HG02588 (cell line): ENCODE measurements at regions not wholly inside any gene's neighbourhood (a gene's known extent, or its start where the extent isn't known, plus 50 kb on each side); places are given as distances from the start of the nearest gene placed in this dataset.

Source experiments
- ATAC-seq: cut with Tn5 transposase; IDR thresholded peaks from one replicate; pipeline ENCODE4 v1.9.1; 2021; ENCODE audit warnings: mild to moderate bottlenecking, moderate library complexity; ENCODE audit not compliant: unreplicated experiment

DNA sequence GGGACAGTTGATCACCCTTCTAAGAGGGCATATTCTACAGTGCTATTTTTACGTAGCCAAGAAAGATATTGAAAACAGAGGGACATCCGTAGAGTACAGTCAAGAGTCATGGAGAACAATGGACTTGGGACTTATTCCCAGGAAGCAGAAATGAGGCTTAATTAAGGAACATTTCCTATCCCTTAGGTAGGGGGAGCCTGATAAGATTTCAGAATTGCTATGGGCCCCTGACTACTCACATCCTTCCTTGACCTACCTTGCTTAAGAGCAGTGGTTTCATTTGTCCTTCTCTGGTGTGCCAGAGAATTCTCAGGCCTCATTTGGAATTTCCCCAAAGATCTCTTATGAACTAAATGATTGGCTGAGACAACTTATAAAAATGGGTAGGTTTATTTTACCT, 189.5 kb upstream of the DTNBP1 start:
- no peak for ATAC-seq

DNA sequence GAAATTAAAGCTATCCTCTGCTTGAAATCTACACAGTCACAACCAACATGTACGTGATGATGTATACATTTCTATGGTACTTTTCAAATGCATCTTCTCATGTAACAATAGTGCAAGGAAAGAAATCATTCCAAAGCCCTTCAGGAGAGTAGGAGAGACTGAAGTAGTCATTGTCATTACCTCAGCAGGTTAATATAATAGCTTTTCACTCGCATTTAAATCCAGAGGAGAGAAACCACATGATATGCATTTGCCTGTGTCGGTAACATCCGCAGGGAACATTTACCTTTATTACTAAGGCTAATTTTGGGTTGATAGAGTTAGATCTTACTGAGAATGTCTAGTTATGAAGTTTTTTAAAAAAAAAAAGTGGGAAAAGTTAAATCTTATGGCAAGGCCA, 186.6 kb upstream of the DTNBP1 start:
- ATAC-seq = no peak

DNA sequence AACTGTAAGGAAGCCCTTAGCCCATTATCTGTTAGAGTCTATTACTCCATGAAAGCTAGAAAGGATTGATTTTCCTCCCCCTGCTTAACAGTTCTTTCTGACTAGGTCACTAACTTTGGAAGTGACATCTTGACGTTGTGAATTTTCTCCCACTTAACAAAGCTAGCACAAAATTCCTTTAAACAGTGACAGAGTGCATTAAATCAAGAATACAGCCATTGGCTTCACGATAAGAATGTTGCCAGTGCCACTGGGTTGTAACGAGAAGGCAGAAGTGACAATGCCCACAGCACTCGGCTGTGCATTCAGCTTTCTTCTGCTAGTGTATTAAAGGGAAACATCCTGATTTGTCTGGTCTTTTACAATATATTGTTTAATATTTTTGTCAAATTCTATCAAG, 182.7 kb upstream of the DTNBP1 start:
- no peak for ATAC-seq

DNA sequence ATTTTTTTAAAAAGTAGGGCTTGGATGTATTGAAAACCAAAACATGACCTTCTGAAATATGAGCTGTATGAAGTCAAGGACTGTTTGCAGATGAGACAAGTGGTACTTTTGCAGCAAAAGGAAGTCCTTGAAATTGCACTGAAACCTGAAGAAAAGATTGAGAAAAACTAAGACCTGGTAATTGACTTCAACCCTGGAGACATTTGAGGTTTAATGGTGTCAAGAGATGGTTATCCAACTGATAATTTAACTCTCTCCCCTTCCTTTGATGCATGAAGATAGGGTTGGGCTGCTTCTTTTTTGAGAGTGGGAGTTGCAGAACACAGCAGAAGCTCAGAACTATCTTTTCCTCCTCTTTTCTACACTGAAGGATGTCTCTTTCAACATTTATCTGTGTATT, 180.9 kb upstream of the DTNBP1 start:
- ATAC-seq = no peak

DNA sequence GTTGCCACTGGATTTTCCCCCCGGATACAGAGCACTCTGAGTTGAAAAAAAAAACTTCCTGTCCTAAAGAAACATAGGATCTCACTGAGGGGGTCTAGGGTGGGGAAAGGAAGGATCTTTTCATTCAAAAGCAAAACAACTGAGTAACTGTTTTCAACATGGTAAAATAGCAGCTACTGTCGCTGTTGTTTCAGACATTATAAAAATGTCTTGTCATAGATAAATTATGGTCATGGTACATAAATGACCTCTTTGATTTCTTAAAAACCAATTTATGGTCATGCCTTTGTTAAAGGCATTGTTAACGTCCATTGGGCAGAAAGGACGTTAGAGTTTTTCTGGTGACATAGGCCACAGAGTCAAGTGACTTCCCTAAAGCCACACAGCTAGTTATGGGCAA, 180.4 kb upstream of the DTNBP1 start:
- ATAC-seq = no peak

DNA sequence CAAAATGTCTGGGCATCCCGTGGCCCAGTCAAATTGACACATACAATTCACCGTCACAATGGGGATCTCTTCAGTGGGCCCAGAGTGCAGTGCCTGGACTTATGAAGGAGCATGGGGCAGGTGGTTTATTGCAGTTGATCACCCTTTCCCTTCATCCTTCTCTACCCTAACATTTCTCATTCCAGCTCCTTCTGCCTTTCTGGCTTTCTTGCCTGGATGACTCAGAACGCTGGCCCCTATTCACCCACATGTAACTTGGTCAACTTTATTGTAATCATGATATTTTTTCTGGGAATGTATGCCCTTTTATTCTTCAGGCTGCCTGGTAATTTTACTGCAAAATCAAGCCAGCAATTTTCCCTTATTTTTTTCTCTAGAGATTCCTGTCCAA, 179.9 kb upstream of the DTNBP1 start:
- no peak for ATAC-seq

DNA sequence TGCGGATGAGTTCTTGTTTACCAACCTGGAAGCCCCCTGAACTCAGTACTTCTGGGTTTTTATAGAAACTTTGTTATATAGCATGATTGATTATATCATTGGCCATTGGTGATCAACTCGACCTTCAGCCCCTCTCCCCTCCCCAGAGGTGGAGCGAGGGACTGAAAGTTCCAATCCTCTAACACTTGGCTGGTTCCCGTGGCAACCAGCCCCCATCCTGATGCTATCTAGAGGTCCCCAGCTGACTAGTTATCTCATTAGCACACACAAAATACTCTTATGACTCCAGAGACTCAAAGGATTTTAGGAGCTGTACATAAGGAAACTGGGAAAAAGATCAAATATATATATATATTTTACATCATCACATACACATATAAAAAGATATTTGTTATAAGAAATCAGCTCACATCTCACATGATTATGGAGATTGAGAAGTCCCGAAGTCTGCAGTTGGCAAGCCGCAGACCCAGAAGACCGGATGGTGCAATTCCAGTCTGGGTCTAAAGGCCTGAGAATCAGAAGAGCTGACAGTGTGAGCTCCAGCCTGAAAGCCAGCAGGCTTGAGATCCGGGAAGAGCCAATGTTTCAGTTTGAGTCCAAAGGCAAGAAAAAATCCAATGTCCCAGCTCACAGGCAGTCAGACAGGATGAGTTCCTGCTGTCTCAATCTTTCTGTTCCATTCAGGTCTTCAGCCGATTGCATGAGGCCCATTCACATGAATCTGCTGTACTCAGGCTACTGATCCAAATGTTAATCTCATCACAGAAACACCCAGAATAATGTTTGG, 179.3 kb upstream of the DTNBP1 start:
- ATAC-seq = no peak

DNA sequence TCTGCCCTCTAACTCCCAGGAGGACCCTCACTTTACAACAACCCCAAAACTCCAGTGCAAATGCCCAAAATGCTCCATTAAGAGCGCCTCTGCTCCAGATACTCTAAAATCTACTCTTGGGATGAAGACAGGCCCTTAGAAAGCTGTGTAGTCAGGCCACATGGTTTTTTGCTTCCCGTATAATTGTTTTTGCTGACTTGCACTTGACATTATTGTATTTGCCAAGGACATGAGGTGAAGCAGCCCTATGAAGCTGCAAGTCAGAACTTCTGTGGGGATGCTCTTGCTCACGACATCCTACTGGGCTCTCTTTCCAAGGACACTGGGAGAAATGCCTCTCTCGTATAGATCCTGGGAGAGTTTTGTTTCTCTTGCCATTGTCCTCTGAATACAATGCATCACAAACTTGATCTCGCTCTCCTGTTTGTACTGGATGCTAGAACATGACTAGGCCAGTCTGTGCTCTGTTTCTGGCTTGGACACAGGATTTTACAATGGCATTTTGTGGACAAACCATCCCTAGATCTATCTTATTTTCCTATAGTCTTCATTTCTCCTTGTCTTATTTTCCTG, 177.2 kb upstream of the DTNBP1 start:
- ATAC-seq = no peak

DNA sequence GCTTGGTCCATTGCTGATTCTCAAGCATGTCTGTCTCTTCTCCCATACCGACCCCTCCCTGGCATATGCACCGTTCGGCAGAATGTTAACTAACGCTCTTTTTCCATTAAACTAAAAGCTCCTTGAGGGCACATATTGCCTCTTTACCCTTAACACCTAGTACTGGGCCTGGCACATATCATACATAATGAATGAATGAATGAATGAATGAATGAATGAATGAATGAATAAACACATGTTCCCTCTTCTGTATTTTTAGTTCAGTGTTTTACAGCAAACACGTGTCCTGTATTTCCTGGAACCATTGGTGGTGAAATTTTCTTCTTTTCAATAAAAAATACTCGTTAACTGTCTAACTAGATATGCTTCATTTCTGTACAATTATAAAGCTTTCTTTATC, 174.4 kb upstream of the DTNBP1 start:
- ATAC-seq = no peak

DNA sequence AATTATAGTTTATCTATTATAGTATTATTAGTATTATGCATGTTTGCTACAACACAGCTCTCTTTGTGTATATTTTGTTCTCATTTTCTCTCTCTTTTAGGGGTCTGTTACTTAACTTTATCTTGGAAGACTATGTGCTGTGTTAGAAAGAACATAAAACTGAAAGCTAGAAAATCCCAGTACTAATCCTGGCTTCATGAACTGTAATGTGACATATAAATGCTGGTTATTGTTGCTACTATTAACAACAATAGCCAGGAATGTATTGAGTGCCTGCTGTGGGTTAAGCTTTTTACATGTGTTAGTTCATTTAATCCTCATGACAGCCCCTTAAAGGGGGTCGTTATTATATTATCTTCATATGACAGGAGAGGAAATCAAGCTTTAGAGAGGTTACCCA, 170.0 kb upstream of the DTNBP1 start:
- no peak for ATAC-seq

DNA sequence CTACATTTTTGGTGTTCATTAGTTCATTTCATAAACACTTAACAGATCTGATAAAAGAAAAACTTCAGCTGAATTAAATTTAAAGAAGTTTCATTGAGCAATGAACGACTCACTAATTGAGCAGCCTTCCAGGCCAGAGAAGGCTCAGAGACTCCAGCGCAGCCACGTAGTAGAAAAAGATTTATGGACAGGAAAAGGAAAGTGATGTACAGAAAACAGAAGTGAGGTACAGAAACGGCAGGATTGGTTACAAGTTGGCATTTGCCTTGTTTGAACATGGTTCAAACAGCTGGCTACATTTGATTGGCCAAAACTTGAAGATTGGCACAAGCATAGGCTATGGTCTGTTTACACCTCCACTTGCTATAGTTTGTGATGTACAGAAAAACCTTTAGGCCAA, 166.3 kb upstream of the DTNBP1 start:
- ATAC-seq = no peak

DNA sequence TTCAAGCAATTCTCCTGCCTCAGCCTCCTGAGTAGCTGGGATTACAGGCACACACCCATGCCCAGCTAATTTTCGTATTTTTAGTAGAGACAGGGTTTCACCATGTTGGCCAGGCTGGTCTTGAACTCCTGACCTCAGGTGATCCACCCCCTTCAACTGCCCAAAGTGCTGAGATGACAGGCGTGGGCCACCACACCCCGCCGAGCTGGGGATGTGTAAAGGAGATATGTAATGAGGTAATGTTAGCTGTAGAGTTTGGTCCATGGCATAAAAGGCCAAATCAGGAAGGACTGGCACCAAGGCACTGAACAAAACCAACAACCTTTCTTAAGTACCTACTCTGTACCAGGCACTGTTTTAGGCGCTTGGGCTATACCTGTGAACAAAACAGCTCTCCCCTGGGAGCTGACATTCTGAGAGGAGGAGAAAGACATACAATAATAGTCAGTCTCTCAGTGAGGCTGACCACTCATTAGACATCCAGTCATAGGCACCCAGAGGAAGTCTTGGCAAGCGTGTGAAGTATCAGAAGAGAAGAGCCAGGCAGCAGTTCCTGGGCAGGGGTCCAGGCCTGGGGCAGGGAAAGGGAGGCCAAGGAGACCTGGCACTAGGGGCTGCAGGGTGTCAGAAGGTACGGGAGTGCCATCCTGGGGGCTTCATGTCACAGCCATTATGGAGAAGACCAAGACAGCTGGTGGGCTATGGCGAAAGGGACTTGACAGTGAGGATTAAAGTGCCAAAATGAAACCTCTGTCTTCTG, 164.8 kb upstream of the DTNBP1 start:
- no peak for ATAC-seq

DNA sequence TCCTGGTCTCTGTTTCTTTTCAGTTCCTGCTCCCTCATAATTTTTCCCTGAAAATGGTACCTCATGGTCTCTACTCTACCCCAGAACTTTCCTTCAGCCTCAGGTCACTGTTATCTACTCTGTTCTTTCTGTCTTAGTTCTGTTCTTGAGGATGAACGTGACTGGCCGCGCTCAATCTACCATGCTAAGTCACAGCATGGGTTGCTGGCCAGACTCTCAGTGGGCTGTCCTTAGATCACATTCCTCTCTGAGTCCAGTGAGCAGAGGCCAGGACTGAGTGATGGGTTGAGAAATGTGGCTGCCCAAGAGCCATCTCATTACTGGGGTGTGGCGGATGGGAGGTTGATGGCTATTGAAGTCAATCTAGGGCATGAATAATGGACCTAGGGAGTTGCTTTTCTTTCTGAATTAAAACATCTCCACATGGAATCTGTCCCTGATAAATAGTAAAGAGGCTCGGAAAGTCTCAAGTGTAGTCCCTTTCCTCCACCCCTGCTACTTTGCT, 164.0 kb upstream of the DTNBP1 start:
- no peak for ATAC-seq

DNA sequence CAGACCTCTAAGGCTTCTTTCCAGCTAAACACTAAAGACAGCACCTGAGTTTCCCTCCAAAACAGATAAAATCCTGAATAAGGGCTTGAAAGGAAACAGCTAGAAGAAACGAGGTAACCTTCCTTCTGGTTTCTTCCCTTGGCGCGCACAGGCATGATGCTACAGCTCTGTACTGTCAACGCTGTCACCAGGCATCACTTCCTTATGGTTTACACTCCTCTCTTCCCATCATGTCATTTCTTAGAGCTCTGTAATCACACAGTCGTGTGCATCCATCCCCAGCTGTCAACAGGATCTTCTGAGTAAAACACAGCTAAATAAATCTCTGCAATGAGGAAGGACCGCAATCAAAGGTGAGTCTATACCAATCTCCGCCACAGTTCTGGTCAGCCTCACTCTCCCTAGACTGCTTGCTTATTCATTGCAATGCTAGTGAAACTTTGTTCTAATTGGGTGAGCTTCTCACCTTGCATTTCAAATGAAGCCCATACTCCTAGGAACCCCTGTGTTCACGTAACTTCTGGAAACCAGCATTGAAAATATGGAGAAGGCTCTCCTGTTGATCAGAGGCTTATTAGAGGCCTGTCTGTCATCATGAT, 162.6 kb upstream of the DTNBP1 start:
- ATAC-seq = no peak

DNA sequence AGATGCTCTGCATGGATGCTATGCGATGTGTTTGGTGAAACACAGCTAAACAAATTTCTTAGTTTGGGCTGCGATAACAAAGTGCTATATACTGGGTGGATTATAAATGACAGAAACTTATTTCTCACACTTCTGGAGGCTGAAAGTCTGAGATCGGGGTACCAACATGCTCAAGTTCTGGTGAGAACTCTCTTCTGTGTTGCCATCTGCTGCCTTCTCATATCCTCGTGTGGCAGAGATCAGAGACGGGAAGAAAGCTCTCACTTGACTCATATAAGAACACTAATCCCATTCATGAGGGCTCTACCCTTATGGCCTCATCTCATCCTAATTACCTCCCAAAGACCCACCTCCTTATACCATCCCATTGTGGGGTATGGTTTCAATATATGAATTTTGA, 162.0 kb upstream of the DTNBP1 start:
- no peak for ATAC-seq

DNA sequence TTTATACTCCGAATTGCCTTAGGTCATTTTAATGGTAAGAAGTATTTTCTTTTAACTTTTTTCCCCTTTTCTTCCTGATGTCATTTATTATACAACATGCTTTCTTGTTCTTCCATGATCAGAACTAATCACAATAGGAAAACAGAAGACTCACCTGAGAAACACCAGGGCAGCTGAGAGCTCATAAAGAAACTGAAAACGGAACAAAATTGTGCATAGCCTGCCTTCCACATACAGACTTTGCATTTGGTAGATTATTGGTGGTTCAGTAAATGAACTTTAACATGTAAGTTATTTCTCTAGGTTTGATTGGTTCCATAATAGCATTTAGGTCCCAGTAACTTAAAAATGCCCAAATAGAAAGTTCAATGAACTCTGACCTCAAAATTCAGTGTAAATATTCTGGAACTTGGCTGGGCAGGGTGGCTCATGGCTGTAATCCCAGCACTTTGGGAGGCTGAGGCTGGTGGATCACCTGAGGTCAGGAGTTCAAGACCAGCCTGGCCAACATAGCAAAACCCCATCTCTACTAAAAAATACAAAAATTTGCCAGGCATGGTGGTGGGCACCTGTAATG, 161.1 kb upstream of the DTNBP1 start:
- peak; percentile 54 for ATAC-seq

DNA sequence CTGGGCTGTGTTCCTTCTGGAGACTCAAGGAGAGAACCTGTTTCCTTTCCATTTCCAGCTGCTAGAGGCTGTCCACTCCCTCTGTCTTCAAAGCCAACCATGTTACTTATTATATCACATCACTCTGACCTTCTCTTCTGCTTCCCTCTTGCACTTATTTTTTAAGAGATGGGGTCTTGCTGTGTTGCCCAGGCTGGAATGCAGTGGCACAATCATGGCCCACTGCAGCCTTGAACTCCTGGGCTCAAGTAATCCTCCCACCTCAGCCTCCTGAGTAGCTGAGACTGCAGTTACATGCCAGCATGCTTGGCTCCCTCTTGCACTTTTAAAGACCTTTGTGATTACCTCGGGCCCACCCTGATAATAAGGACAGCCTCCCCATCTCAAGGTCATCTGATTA, 160.0 kb upstream of the DTNBP1 start:
- no peak for ATAC-seq

DNA sequence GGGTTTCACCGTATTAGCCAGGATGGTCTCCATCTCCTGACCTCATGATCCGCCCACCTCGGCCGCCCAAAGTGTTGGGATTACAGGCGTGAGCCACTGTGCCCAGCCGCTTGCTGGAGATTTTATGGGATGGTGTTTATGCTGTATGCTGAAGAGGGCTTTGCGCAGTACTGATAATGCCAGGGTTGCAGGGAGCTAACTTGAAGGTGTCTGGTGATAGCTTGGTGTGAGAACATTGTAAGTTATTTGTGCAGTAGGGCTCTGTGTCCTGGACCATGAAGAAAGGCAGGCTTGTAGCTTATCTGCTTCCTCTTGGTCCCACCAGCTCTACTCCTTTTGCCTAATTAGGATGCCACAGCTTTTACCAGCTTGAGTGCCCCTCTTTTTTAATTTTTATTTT, 157.0 kb upstream of the DTNBP1 start:
- ATAC-seq = no peak

DNA sequence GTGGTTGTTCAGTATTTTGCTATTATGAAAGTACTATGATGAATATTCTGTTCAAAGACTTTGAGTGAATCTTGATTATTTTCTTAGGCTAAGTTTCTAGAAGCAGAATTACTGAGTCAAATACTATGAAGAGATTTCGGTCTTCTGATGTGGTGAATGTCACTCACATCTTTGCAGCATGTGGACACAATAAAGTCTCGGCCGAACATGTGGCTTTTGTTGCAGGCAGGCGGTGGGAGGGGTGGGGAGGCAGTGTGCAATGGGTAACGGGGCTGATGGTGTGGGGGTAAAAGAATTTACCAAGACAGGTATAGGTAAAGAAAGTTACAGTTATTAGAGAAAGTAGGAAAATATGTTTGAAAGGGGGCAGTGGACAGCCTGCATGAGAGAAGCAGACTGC, 156.4 kb upstream of the DTNBP1 start:
- no peak for ATAC-seq

DNA sequence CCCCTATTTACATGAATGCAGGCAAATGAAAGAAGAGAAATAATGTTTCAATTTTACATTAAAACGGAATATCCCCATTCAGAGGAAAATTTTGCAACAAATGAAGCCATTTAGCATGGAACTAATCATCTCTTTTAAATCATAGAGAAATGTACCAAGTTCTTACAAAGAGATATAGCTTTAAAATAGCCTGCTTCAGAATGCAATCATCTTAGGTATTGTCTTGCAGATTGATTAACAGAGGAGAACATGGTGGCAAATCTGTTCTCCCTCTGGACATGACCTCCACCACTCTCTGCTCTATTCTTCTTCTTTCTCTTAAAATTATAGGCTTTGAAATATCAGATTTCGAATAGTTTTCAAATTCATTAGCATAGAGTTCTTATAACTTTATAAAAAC, 155.7 kb upstream of the DTNBP1 start:
- ATAC-seq = no peak

DNA sequence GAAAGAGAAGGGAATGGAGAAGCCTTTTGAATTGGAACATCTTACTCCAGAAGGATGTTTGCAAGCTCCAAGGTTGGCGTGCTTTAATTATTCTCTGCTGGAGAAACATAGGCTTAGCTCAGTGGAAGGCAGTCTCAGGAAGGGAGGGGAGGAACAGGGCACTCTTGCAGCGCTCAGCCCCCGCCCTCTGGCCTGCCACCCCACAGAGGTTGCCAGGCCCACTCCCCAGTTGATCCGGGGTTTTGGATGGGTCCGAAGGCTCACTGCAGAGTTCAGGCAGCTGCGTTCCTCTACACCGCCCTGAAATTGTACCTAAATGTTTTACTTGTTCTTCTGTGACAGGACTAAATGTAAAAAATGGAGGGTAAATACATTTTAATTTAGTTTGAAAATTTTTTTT, 155.2 kb upstream of the DTNBP1 start:
- no peak for ATAC-seq
